DND-41 (cell line): ENCODE measurements at regions not wholly inside any gene's neighbourhood (a gene's known extent, or its start where the extent isn't known, plus 50 kb on each side); places are given as distances from the start of the nearest gene placed in this dataset.

Experiments
- CTCF ChIP-seq: IDR thresholded peaks from 2 replicates; pipeline ENCODE4 v1.5.1; 2012; ENCODE audit warnings: borderline replicate concordance, low read length, moderate library complexity, mild to moderate bottlenecking; ENCODE audit not compliant: poor library complexity, severe bottlenecking; ENCODE audit errors: extremely low read depth
- EZH2 ChIP-seq: IDR thresholded peaks from 3 replicates; pipeline ENCODE4 v1.6.1; 2012; ENCODE audit warnings: borderline replicate concordance, low read depth, mild to moderate bottlenecking, moderate library complexity, low read length, inconsistent platforms; ENCODE audit not compliant: severe bottlenecking

- TF ChIP-seq CTCF = no peak
- no peak for TF ChIP-seq EZH2
Observed at GRCh38 chr13:75202981-75203380, 279.0 kb downstream of the TBC1D4 start.
